HG02970 (cell line): ENCODE measurements at regions not wholly inside any gene's neighbourhood (a gene's known extent, or its start where the extent isn't known, plus 50 kb on each side); places are given as distances from the start of the nearest gene placed in this dataset.
"Not testable (repeated sequence)": the region's sequence is repeated elsewhere in the genome, so short reads cannot be mapped to it uniquely, and the experiment has no call there.

ENCODE experiments used
- ATAC-seq: cut with Tn5 transposase; IDR thresholded peaks from one replicate; pipeline ENCODE4 v1.9.1; 2021; ENCODE audit warnings: mild to moderate bottlenecking, moderate library complexity, moderate number of reproducible peaks; ENCODE audit not compliant: unreplicated experiment, low FRiP score

DNA sequence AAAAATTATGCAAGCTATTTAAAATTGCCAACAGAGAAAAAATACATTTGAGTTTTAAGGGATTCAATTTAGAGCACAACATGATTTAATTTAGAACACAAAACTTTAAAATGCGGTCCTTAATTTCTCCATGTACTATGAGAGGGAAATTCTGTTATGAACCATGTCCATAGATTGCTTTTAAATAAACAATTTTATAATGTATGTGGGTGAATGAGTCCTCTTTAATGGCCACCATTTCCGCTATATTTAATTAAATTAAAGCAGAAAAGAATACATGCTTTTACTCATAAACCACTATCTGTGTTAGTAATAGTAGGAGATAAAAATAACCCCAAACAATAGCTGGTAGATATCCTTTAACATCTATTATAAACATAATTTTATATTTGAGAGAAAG is 914.6 kb downstream of the LTN1 start:
- no peak for ATAC-seq

DNA sequence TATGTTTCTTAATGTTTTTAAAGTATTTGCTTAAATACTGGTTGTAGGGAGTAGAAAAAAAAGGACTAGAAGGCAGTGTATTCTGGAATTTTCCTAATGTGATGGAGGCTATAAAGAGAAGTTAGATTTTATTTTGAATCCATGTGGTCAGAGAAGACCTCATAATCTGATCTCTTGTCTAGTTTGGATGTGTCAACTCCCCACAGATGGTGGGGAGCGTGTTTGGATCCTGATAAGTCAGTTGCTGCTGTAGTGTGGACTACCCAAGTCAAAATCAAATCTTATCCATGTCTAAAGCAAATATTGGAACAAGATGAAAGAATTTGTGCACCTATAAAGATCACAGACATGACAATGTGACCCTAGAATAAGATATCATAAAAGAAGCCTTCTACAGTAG is 918.0 kb downstream of the LTN1 start:
- no peak for ATAC-seq

DNA sequence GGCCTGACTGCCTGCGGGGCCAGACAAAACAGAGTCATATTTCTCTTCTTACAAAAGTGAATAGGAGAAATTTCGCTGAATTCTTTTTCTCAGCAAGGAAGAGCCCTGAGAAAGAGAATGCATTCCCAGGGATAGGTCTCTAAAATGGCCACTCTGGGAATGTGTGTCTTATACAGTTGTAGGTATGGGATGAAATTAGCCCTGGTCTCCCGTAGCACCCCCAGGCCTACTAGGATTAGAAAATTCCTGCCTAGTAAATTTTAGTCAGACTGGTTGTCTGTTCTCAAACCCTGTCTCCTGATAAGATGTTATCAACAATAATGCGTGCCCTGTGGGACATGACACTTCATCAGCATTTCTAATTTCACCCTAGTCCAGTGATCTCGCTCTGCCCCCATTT is 920.1 kb downstream of the LTN1 start:
- no peak for ATAC-seq

DNA sequence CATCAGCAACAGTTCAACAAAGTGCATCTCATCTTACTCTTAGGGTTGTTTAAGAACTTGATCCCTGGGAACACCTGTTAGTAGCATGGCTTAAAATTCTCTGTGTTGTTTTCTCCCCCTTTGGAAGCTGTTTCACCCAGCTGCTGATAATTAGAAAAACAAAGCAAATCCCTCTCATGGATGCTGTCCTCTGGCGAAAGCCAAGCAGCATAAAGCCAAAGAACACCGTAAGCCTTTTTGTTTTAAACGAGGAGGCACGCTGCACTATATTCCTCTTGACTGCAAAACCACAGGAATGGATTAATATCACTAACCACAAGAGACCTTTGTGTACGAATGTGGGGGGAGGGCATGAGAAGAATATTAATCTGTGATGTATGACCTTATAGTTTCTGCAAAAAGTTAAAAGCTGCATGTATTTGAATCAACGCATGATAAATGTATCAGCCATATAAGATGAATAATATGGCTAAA is 923.2 kb downstream of the LTN1 start:
- no peak for ATAC-seq

DNA sequence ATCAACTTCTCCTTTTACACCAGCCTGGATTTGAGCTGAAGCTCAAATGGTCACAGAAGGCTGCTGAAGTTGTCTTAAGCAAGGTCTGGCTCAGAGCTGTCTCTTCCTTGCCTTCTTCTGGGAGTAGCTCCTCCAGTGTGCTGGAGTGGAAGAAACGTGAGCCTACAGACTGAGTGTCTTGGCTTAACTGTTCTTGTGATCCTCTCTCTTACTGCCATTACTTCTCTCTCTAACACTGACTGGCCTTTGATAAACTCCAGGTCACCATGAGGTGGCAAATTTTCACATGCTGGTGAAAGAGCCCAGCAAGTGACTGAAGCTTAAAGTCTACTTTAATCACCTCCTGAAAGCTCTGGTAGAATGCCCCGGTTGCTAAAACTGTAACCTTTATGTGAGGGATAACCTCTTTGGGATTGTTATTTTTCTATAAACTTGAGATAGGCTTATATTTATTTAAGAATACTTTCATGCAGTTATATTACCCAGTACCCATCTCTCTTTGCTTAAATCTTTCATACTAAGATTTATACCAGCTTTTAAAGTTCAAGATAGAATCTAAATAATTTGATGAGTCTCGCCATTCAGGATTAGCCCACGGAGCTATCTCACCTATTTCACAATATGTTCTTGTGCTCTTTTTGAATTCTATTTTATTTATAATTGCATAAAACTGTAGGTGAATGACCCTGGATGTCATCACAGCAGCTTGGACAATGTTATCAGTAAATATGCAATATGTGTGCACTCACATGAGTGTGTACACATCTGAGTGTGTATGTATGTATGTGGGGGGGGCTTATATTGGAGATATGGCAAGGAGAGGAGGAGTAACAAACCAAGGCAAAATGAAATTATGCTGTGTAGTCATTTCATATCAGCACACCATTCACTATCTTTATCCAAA is 924.0 kb downstream of the LTN1 start:
- ATAC-seq: no peak

- ATAC-seq: no peak
These were observed 925.9 kb downstream of the LTN1 start for GRCh38 chr21:28066596-28067387.

DNA sequence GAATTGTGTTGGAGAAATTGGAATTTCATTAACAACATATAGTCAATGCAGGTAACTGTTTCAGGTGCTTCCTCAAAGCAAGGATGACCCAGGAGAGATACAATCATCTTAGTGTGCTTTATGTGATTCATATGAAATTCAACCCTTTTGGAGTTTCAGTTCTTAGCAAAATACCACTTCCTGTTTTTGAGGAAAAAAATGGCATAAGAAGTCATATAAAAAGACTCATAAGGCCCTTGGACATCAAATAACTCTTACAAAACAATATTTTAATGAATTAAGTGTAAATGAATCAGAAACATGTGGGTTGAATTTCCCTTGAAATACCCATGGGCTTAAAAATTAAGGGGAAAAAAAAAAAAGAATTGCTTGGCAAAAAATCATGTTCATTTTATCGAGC is 926.6 kb downstream of the LTN1 start:
- ATAC-seq: no peak

DNA sequence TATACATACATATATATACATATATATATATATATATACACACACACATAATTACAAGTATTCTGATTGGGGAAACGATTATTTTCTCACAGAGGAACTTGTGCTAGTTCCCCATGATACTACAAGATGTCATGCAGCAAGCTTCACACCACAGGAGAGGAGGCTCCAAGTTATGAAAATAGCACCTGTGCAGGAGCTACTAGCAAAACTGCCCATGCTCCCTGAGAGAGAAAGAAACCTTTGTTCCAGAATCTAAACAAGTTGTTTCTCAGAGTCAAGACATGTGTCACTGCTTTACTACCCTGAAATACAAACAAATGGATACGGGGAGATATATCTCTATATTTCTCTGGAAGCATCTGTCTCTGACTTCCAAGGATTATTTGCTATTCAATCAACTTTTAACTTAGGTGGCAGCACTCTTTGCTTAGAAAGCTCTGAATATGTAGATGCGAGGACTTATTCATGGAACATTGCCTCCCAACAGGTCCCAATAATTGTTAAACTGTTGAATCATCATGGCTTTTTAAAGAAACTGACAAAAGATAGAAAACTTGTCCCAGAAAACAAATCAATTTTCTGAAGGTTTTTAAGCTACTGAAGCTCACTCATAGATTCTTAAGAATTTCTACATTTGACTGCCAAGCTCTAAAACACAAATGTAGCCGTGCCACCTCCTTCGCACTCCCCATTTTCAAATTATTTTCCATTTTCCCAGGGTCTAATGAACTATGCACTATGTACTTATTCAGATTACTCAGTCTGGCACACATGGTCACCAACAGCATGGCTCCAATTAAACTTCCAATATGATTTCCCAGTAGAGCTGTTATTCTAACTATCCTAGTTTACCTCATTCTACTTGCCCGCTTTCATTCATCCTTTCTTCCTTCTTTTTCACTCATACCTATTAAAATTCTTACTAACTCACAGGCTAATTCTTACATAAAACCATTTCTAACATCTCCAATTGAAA is 929.1 kb downstream of the LTN1 start:
- ATAC-seq: no peak

- ATAC-seq: not testable (repeated sequence)
These were observed 939.7 kb downstream of the LTN1 start for GRCh38 chr21:28052956-28053355.

- ATAC-seq: not testable (repeated sequence)
These were observed 941.0 kb downstream of the LTN1 start for GRCh38 chr21:28051649-28052048.

DNA sequence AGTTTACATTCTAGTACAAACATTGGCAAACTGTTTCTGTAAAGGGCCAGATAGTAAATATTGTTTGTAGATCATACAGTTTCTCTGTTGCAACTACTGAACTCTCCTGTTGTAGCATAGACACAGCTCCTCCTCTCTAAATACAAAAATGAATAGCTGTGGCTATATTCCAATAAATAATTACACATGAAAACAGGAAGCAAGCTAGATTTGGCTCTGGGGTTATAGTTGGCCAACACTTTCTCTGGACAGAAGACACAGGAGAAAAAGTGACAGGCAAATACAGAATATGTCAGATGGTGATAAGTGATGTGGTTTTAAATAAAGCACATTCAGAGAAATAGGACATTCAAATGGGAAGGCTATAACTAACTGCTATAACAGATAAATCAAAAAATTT is 957.0 kb downstream of the LTN1 start:
- ATAC-seq: not testable (repeated sequence)

DNA sequence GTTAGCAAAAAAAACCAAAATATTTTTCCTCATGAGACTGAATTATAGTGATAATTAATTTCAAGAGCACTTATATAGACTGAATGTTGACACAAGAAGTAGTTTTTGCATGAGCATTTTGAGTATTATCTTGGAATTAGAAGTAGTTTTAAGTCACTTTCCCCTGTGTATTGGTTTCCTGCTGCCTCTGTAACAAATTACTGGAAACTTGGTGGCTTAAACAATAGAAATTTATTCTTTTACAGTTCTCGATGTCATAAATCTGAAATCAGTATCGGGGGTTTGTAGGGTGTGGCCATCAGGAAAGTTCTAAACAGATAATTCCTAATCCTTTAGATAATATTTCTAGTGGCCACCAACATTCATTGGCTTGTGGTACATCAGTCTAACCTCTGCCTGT is 957.8 kb downstream of the LTN1 start:
- not testable (repeated sequence) for ATAC-seq

DNA sequence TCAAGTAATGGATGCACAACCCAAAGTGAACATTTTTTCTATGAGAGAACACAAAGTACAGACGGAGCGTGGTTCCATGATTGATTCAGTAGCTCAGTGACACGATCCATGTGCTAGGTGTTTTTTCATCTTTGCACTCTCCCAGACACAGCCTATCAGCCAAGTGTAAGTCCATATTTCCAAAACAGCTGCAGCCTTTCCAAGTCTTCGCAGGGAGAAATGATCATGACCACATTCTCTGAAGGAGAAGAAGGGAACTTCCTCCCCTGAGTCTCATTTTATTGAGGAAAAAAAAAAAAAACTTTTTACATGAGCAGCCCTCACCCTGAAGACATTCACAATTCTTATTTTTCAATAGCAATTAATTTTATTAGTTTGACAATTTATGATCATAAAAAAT is 958.3 kb downstream of the LTN1 start:
- not testable (repeated sequence) for ATAC-seq

DNA sequence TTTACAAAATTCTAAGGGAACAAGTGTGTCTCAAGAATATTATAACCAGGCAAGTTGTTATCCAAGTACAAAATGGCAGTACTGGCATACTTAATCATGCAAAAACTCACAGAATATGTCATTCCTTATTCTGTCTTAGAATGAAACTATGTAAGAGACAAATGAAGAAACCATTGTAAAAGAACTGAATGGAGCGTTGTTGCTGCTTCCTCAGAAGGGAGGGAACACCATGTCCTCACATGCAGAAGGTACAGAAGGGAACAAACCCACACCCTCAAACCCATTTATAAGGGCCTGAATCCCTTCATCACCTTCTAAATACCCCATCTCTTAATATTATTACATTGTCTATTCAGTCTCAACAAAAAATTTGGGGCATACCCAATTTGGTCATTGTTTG is 960.0 kb downstream of the LTN1 start:
- not testable (repeated sequence) for ATAC-seq

DNA sequence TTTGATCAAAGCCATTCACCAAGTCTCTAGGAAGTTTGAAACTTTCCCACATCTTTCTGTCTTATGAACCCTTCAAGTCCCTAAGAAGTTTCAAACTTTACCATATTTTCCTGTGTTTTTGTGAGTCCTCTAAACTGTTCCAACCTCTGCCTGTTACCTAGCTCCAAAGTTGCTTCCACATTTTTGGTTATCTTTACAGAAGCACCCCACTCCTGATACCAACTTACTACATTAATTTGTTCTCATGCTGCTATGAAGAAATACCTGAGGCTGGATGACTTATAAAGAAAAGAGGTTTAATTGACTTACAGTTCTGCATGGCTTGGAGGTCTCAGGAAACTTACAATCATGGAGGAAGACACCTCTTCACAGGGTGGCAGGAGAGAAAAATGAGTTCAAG is 961.6 kb downstream of the LTN1 start:
- not testable (repeated sequence) for ATAC-seq

DNA sequence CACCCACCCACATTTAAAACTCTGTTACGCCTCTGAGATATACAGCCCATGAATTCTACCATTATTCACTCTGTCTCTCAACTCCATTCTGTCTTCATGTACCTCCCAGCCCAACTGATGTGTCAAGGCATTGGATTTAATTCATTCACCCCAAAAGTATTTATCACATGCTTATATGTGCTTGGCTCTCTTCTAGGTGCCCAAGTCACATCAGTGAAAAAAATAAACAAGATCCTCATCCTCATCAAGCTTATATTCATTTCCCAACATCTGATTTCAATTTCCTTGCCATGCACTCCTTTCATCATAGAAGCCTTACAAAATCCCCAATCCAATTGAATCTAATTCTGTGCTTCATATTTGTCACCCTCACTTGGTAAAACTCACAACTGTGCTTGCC is 967.6 kb downstream of the LTN1 start:
- ATAC-seq: no peak

DNA sequence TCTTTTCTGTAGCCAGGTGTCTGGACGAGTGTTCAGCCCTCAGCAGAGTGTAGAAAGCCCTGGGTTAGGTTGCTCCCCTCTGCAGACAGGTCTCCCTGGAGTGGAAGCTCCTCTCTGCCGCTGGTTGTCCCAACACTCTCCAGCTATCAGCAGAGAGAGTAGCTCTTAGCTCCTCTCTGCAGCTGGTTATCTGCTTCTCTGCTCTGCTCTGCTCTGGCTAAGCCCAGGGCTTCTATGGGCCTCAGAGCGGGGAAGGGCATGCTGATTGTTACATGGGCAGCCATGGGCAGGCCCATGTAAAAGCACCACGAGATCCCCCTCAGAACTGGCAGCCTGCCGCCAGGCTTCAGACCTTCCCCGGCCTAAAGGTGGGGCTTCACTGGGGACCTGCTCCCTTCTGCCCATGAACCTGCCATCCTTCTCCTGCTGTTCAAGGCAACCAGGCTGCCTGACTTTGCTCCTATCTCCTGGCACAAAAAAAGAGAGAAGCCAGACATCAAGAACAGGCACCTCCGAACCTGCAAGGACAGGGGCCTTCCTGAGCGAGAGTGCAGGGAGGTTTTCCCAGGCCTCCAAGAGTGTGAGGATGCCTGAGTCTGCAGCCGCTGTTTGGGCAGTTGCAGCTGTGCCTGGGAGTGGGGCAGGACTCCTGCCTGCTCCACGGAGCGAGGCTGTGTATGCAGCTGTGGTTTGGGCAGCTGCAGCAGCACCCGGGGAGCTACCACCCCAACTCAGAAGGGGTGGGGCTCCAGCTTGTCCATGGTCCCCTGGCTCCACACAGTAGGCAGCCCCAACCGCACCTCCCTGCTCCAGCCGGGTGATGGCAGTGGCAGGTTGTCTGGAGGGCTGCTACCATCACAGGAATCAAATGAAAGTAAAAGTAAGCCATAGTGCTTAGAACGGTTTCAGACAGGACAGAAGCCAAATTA is 973.7 kb downstream of the LTN1 start:
- ATAC-seq: no peak

- ATAC-seq: no peak
These were observed 974.5 kb downstream of the LTN1 start for GRCh38 chr21:28018213-28018612.

- no peak for ATAC-seq
These were observed 976.1 kb downstream of the LTN1 start for GRCh38 chr21:28016571-28016970.
